DMS153 (cell line): ENCODE measurements at regions not wholly inside any gene's neighbourhood (a gene's known extent, or its start where the extent isn't known, plus 50 kb on each side); places are given as distances from the start of the nearest gene placed in this dataset.
A peak's percentile ranks its signal among the peaks of the same experiment; 100 is the strongest.

Experiments used
- DNase-seq: peaks from one replicate; lab custom pipeline; 2025; lab: John Stamatoyannopoulos, UW

DNA sequence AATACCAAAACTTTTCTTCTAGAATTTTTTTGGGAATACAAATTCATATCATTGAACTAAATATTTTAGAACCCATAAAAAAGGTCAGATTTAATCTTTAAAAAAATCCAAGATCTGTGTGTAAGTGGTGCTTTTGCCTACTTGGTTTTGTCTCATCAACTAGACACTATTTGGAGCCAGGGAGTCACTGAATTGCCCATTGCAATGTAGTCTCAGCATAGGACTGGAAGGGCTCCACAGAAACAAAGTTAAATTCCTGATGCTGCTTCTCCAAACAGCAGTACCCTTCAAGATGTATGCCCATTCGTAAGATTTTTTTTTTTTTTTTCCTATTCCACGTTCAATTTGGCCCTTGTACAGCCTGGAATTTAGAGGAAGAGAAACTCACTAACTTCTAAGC lies 208.0 kb upstream of the MPDZ start:
- no peak for DNase-seq

DNA sequence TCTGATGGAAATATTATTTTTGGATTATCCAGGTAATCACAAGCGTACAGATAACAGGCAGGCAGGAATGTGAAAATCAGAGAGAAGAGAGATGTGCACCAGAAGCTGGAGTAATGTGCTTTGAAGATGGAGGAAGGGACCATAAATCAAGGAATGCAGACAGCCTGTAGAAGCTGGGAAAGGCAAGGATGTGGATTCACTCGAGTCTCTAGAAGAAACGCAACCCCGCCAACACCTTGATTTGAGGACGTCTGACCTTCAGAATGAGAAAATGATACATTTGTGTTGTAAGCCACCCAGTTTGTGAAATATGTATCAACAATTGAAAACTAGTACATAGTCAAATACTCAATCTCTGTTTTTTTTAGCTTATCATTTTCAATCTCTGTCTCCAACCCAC lies 207.6 kb upstream of the MPDZ start:
- no peak for DNase-seq

DNA sequence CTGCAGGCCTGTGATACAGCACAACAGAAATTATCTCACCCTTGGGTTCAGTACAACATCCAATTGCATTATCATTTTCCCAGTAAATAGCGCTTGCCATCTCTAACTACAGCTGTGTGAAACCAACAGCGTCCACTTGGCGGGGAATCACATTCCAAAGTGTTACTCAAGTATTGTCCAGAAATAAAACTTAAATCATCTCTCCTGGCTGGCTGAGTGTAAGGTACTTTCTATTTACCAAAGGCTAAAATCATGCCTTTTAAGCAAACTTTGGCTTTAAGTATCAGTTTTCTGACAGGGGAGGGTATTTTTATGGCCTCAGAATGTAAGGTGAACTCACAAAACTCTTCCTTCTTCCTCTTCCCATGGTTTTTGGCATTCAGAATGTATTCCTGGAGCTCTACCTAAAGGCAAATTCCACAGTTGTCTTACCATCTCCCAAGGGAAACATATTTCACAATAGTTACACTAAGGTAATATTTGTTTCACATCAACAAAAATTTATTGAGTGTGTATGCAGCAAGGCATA lies 205.6 kb upstream of the MPDZ start:
- DNase-seq: no peak

DNA sequence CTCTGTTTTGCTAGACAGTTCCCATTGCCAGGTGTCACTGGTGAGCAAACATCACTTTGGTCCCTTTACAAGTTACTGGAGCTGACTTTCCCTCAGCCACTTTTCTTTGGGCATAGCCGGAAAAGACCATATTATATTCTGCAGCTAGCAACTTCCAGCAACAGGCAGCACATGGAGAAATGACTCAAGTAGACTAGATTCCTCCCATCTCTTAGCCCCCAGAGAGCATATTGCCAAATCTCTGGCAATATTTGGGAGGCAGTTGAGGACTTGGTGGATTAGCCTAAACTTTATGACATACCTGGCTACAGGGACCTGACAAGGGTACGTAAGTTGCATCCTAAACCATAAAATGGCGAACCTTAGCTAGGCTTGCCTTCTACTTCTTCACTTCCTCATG lies 204.7 kb upstream of the MPDZ start:
- DNase-seq: no peak

DNA sequence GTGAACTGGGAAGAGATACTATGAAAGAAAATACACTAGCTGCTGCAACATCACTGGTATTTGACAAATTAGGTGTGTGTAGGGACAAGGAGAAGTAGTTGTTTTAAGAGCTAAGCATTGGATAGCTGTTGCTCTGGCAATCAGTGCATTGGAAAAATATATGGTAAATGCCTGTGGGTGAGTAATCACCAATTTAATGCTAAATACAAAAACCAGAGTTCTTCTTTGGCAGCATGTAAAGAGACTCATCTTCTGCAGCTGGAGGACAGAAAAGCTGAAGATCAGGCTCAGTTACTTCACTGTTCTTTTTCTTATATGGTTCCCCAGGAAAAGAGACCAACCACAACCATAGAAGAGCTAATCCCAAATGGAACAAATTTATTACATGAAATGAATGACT lies 201.8 kb upstream of the MPDZ start:
- no peak for DNase-seq

DNA sequence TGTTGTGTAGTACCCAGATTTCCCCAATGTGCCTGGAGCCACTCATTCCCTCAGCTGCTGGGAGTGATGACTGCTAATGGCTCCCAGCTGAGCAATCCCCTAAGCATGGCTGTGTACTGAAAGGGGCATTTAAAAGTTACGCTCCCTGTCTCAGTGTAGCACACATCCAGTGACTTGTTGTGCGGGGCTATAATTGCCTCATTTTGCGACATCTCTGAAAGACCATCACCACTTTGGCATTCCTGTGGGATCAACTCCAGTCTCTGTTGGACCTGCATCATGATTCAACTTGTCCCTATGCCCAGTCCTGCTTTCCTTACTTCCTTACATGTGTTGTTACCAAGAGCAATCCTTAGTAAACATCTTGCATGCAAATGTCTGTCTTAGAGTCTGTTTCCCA lies 201.2 kb upstream of the MPDZ start:
- DNase-seq: no peak

DNA sequence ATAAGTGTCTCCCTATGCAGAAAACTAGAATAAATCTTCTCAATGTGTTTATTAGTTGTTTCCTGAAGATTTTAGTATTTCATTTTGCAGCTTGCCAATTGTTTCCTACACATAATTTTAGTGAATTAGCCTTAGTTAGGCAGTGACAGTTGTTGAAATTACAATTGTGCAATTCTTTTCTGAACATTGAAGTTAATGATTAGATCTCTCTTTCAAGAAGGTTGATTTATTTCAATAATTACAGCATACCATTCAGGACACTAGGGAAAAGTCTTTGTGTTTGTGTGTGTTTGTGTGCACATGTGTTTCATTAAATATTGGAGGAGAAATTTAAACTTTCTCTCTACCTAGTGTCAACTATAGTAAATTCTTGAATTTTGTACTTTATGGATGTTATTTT lies 199.6 kb upstream of the MPDZ start:
- DNase-seq: no peak

DNA sequence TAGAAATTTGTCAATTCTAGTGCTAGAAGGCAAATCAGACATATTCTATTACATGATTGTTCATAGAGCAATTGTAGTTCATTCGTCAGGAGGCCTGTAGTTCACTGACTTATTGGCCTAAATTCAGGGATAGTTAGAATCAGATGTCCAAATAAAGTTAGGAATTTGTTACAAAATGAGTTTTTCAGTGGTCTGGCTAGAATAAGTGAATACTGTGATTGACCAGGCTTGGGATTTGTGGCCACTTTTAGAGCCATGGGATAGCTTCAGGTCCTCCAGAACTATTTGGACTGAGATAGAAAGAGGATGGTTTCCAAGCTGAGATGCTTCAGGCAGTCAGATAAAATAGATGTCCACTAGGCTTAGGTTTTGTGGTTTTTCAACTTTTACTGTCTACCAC lies 199.1 kb upstream of the MPDZ start:
- no peak for DNase-seq

DNA sequence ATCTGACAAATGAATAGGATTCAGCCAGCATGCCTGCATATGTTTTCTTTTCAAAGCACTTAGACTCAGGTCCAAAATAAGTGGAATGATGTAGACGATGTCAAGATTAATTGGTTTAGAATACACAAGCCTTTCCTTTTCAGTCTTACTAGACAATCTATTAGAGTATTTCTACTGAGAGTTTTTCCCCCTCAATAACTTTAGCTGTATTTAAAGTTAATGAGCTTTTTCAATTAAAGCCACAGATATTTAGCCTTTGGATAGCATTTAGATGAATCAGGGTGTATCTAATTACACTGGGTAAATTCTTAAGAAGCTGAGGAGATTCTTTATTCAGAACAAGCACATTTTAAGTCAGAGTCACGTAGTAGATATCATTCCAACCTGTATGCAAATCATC lies 198.7 kb upstream of the MPDZ start:
- no peak for DNase-seq

DNA sequence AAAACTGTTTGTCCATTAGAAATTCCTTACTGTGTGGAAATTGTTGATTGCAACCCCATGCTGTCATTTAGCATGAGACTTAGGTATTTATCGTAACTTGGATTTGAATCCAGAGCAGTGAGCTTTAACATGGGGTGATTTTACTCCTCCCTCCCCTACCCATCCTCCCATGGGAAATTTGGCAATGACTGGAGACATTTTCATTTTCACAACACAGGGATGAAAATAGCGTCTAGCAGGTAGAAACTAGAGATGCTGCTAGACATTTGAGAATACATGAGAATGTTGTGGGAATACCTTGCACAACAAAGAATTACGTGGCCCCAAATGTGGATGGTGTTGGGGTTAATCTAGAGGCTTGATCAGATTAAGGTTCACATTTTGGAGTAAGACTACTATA lies 191.3 kb upstream of the MPDZ start:
- DNase-seq: no peak

DNA sequence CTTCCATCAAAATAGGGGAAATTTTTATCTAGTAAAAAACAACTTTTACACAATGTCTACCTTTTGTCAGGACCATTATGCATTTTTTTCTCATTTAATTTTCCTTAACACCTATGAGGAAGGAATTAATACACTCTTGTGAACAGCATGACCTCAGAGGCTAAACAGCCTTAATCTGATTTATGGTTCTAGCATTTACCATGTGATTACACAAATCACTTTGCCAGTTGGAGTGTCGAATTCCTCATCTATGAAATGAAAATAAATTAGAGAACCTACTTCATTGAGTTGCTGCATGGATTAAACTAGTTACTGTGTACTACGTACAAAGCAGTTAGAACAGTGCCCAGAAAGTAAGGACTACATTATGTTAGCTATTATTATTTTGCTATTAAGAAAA lies 187.7 kb upstream of the MPDZ start:
- no peak for DNase-seq

DNA sequence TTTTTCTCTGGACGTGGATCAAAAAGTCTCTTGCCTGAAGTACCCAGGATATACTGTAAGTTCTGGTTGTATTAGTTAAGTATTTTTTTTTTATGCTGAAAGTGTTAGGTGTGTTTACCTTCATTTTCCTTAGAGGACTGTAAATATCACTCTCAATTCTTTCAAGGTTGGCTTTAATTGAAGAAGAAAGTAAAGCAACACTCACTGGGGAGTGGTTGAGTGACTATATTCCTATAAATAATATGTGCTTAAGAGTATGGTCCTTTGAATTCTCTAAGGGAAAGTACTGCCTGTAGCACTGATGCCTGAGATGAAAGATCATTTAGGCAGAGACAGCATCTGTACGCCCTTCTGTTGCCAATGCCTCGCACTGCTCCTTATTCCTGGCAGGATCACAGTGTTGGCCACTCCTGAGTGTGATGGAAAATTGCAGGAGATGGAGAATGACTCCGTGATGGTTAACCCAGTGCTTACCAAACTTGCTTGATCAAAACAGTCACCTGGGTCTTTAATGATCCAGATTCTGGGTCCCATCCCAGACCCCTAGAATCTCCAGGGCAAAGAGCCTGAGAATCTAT lies 182.0 kb upstream of the MPDZ start:
- DNase-seq: no peak

DNA sequence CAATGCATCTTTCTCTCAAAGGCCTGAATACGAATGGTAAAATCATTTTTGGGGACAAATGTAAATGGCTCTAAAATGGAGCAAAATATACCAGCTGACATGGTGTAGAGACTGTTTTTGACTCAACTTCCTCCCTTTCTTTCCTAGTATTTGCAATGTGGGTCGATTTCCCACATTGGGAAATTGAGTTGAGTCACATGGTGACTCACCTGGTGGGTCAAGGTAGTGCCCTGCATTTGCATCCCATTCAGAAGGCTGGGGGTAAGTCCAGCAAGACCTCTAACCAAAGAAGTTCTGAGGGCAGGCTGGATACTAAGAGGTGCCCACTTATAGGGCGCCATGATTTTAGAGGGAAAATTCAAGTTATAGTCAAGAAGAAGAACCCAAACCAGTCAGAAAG lies 179.6 kb upstream of the MPDZ start:
- no peak for DNase-seq

DNA sequence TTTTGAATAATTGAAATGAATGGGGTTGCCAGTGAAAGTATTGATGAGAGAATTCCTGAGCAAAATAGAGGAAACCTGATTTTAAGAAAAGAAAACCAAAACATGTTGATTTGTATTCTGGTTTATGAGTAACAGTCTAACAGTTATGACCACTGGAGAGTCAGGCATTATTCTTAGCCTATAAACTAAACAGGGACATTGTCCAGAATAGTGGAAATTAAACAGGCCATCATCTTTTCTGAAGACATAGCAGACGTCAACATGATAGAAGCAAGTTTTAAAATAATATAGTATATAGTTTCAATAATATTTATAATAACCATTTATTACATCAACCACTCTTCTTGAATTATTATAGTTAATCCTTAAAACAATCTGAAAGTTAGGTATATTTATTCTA lies 178.3 kb upstream of the MPDZ start:
- DNase-seq: no peak

DNA sequence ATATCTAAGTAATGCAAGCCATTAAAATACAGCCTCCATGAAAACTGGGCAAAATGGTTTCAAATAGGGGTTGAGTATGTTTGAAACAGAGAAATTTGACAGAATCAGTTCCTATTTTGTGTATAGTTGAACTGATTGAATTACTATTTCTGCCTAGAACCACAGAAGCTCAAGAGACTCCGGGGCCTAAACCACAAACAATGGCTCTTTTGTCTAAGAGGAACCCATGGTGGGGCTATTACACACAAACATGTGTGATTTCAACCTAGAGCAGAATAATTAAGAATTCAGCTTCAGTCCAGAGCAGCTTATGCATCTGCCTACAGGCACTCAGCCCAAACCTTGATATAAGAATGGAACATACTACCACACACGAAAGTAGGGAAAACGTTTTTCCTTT lies 171.2 kb upstream of the MPDZ start:
- DNase-seq: no peak

DNA sequence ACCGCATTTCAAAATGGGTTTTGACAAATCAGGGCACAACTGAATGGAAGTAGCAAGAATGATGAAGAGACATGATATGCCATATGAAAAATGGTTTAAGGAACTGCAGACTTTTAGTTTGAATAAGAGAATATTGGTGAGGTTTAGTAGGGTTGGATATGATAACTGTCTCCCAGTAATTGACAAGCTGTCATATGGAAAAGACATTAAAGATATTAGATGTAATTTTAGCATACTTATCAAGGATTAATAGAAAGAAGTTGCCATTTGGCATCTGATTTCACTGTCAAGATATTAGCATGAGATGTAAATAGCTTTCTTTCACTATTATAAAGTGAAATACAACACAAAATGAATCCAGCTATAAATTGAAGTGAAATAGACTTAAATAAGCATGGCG lies 169.0 kb upstream of the MPDZ start:
- no peak for DNase-seq

DNA sequence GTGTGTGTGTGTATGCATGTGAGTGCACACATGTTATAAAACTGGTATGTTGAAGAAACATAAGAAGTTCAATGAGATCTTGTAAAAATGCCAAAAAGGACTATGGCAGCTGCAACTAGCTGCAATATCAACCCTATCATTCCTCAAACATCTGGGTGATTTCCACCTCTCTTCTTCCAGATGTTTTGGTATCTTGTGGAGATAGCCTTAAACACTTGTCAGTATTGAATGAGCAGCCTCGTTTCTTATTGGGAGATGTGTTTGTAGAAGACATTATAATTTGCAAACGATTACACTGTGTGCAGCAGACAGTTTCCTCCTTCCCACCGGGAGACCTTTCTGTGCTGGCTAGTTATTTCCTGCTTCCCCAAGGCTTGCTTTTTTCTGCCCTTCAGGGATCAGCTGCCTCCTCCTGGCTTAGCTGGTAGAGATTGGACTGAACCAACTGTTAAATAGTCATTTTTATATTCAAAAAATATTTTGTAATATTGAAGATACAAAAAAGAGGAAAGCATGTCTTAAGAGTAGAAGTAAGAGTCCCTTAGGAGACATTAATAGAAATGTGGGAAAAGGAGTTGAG lies 168.4 kb upstream of the MPDZ start:
- DNase-seq: peak; percentile 60

DNA sequence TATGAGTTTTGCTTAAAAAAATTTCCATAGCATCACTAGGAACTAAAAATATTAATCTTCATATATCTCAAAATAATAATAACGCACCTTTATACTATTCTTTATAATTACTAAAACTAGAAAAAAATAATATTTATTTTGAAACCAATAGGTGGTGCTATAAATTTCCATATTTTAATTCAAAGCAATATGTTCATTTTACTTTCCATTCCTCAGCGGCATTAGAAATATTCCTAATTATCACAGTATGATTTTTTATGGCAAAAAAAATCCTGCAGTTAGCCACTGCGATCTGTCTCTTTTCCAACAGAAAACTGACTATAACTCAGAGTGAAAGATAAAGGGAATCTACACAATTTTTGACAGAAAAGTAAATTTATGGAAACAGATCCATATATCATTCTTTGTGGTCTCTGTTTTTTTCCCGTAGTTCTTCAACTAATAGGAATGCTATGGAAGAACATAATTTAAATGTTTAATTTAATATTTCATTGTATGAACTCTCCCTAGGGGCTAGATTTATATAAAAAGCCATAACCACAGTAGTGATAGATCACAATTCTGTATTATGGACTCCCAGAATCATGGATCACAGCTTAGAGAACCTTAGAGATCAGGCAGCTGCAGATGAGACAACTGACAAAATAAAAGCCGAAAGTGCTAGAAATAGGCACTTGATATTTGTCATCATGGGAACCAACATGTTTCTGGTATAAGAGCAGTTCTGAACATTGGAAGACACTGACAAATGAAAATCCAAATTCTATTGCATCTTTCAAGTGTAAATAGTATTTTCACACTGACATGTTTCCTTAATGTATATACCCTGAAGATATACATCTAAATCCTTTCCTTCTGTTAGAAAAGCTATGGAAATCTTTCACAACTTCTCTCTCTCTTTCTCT lies 167.7 kb upstream of the MPDZ start:
- DNase-seq: no peak

DNA sequence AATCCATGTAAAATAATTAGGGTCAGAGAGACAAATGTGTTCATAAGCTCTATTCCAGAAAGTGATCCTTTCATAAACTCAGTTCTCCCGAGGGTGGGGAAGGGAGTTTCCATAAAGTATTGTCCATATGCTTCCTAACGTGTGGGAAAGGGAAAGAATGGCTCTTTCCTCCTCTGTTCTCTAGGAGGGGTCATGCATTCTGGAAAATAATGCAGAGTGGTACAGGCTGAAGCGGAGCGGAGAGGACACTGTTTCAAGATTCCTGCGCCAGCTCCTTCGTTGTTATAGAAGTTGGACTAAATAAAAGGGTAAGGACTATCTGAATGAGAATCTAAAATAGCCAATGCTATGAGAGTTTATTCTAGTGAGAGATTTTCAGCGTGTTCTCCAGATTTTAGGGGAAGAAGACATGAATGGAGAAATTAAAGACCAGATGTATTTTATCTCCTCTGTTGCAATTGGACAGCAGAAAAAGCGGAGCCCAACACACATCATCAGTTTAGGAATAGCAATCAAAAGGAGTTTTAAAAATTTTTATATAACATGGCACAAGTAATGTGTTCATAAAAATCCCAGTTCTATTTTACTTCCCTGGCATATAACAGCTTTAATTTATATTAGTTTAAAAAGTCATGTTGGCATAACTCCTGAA lies 166.9 kb upstream of the MPDZ start:
- peak; percentile 17 for DNase-seq

DNA sequence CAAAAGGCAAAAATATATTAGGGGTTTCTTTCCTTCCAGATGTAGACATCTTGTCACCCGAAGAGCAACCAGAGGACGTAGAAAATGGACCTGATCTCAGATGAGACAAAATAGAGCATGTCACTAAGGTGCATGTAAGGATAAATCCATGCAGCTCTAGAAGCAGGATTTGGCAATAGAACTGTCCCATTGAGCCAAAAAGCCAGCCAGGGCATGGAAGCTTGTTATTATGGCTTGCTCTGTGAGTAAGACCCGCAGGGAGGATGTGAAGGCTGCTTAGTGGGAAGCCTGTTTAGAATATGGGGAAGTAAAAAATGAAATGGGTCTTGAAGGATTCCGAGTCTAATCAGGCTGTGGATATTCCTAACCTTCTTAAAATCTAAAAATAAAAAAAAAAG lies 165.6 kb upstream of the MPDZ start:
- peak; percentile 65 for DNase-seq

DNA sequence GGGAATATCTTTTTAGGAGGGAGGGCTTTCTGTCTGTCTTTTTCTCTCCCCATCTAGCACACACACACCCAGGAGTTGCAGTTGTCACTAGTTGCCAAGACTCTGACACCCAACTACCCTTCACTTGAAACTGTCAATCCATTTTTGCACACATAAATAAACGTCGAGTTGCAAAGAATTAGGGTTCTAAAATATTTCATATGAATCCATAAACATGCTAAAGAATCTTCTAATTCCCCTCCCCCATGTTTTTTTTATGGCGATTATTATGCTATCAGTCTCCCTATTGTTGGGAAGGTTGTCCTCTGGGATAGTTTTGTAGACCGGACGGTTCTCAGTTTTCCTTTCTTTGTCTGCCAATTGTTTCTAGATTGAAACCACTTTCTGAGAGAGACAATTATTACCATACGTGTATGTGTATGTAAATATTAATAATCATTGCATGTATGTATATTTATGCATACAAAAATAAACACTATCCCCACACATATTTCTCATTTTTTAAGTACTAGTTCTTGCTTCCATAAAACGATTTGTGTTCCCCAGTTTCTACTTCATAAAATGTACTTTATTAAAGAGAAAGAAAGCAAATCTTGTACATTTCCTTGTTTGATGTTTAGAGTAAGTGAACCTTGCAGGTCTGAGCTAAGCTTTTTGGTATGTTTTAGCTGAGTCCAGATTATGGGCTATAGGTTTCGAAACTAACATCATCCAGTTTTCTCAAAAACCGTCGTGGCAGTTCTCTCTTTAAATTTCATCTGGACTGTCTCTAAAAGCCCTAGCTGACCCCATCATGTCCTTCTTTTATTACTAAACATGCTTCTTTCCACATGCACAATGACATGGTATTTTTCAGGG lies 165.0 kb upstream of the MPDZ start:
- DNase-seq: no peak
